Trophoblast cell (in vitro differentiated cells and primary cell): ENCODE measurements at regions not wholly inside any gene's neighbourhood (a gene's known extent, or its start where the extent isn't known, plus 50 kb on each side); places are given as distances from the start of the nearest gene placed in this dataset.

Source experiments
- DNase-seq, 2 donors: peaks; one replicate each; pipeline ENCODE4 v3.0.0-alpha.2; 2016
- H2AFZ ChIP-seq: 2 replicates; pipeline ENCODE4 v1.6.1; 2013; ENCODE audit warnings: low read length, moderate library complexity, mild to moderate bottlenecking; ENCODE audit not compliant: insufficient read depth, poor library complexity
- H2AK5ac ChIP-seq: 2 replicates; pipeline ENCODE4 v1.6.1; 2013; ENCODE audit warnings: mild to moderate bottlenecking, low read length
- H2BK120ac ChIP-seq: 2 replicates; pipeline ENCODE4 v1.6.1; 2013; ENCODE audit warnings: low read length, mild to moderate bottlenecking, moderate library complexity; ENCODE audit not compliant: insufficient read depth, poor library complexity
- H2BK12ac ChIP-seq: 2 replicates; pipeline ENCODE4 v1.6.1; 2013; ENCODE audit warnings: mild to moderate bottlenecking, low read length, moderate library complexity
- H2BK5ac ChIP-seq: 2 replicates; pipeline ENCODE4 v1.6.1; 2013; ENCODE audit warnings: low read length, low read depth, moderate library complexity, mild to moderate bottlenecking; ENCODE audit not compliant: poor library complexity
- H3K14ac ChIP-seq: 2 replicates; pipeline ENCODE4 v1.6.1; 2013; ENCODE audit warnings: mild to moderate bottlenecking, low read length
- H3K18ac ChIP-seq: 2 replicates; pipeline ENCODE4 v1.6.1; 2013; ENCODE audit warnings: mild to moderate bottlenecking, low read length
- H3K23ac ChIP-seq: 2 replicates; pipeline ENCODE4 v1.6.1; 2013; ENCODE audit warnings: low read length
- H3K27ac ChIP-seq: 2 replicates; pipeline ENCODE4 v1.5.1; 2013; ENCODE audit warnings: low read depth, mild to moderate bottlenecking, inconsistent platforms, low read length, moderate library complexity
- H3K27me3 ChIP-seq: 2 replicates; pipeline ENCODE4 v1.6.1; 2013; ENCODE audit warnings: inconsistent platforms, mild to moderate bottlenecking, low read length, moderate library complexity; ENCODE audit not compliant: insufficient read depth
- H3K36me3 ChIP-seq, 2 experiments: 1 replicate in 1 of 2; 2 replicates in 1 of 2; pipeline ENCODE4 v1.6.1; 2013; ENCODE audit warnings: low read length in 2 of 2, mild to moderate bottlenecking in 2 of 2, moderate library complexity in 1 of 2; ENCODE audit not compliant: insufficient read depth in 2 of 2, control insufficient read depth in 1 of 2
- H3K4ac ChIP-seq: 2 replicates; pipeline ENCODE4 v1.6.1; 2013; ENCODE audit warnings: low read depth, mild to moderate bottlenecking, low read length, moderate library complexity
- H3K4me1 ChIP-seq, 2 experiments: 1 replicate in 1 of 2; 2 replicates in 1 of 2; pipeline ENCODE4 v1.6.1; 2013; ENCODE audit warnings: low read length in 2 of 2, mild to moderate bottlenecking in 2 of 2, moderate library complexity in 1 of 2; ENCODE audit not compliant: insufficient read depth in 2 of 2, control insufficient read depth in 1 of 2
- H3K4me2 ChIP-seq: 2 replicates; pipeline ENCODE4 v1.6.1; 2013; ENCODE audit warnings: inconsistent platforms, mild to moderate bottlenecking, low read length, moderate library complexity
- H3K4me3 ChIP-seq: 2 replicates; pipeline ENCODE4 v1.5.1; 2013; ENCODE audit warnings: mild to moderate bottlenecking, low read depth, low read length, inconsistent platforms
- H3K79me1 ChIP-seq: one replicate; pipeline ENCODE4 v1.6.1; 2013; ENCODE audit warnings: low read length
- H3K79me2 ChIP-seq: 2 replicates; pipeline ENCODE4 v1.6.1; 2013; ENCODE audit warnings: low read length, mild to moderate bottlenecking; ENCODE audit not compliant: control insufficient read depth, insufficient read depth, poor library complexity
- H3K9ac ChIP-seq: 2 replicates; pipeline ENCODE4 v1.6.1; 2013; ENCODE audit warnings: mild to moderate bottlenecking, low read length
- H3K9me3 ChIP-seq: 2 replicates; pipeline ENCODE4 v1.6.1; 2013; ENCODE audit warnings: low read depth, mild to moderate bottlenecking, control low read depth, inconsistent platforms, low read length; ENCODE audit not compliant: insufficient read depth
- H4K12ac ChIP-seq: 2 replicates; pipeline ENCODE4 v1.6.1; 2013; ENCODE audit warnings: low read depth, mild to moderate bottlenecking, low read length, moderate library complexity
- H4K8ac ChIP-seq: 2 replicates; pipeline ENCODE4 v1.6.1; 2013; ENCODE audit warnings: low read depth, mild to moderate bottlenecking, low read length, moderate library complexity
- H4K91ac ChIP-seq: one replicate; pipeline ENCODE4 v1.6.1; 2013; ENCODE audit warnings: low read depth, mild to moderate bottlenecking, low read length, moderate library complexity
- WGBS: extraction: QIAGEN DNeasy Blood & Tissue Kit; methylation state at CpG from one replicate; pipeline ENCODE4 v1.1.7; 2013; ENCODE audit warnings: missing lambda C conversion rate; ENCODE audit not compliant: insufficient read length, insufficient coverage; ENCODE audit errors: extremely low coverage; 5-methylcytosine and 5-hydroxymethylcytosine counted together

DNA sequence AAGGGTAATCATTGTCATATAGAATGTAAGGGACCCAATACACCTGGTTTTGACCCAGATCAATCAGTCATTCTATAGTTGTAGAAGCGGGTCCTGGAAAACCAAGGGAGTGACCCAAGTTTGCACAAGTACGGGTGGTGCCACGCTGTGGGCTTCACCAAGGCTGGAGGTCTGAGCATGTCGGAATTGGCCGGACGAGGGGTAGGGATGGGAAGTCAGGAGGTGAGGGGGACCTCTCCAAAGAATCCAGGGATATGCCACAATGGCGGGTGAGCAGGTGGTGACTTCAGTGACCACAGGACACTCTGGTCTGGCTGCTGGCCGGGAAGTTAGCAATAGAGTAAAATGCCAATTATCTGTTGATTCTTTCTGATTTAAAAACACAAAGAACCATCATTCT, 186.6 kb upstream of the FOXQ1 start:
- H4K8ac ChIP-seq: no peak overlapping the region
- WGBS: no CpG with 5 or more reads among the region's 8 CpGs

DNA sequence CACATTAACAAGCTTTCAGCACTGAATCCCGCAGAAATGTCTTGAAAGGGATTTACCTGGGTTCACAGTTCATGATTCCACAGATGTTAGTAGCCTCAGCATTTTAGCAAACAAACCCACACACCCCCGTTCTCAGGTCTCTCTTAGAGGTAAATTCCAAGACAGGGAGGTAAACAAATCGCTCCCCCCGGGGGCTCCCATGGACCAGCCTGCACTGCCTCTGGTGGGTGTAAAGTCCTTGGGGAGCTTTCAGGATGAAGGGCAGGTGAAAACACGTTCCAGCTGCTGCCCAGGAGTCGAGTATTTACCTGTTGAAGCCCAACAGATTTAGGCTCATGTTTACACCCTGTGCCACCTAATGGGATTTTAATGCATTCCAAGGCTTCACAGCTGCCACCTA, 187.0 kb upstream of the FOXQ1 start:
- H3K79me2 ChIP-seq: no peaks in the 10 kb centered on the region
- H3K79me1 ChIP-seq: no peaks in the 10 kb centered on the region
- no peak overlapping the region for H2AK5ac ChIP-seq
- peaks cover 5% of the 10 kb centered on the region for H3K9me3 ChIP-seq
- no peaks in the 10 kb centered on the region for H3K4me1 ChIP-seq
- no peak overlapping the region for H2BK120ac ChIP-seq
- H3K4me3 ChIP-seq: no peak overlapping the region
- H3K27me3 ChIP-seq: no peaks in the 10 kb centered on the region
- H2BK5ac ChIP-seq: no peak overlapping the region
- H4K91ac ChIP-seq: no peak overlapping the region
- no peaks in the 10 kb centered on the region for H3K36me3 ChIP-seq
- no peak overlapping the region for H4K8ac ChIP-seq
- no peak overlapping the region for H4K12ac ChIP-seq
- WGBS: no CpG with 5 or more reads among the region's 6 CpGs
- H2BK12ac ChIP-seq: no peak overlapping the region
- H2AFZ ChIP-seq: no peak overlapping the region
- DNase-seq: no peak
- no peak overlapping the region for H3K9ac ChIP-seq
- no peak overlapping the region for H3K18ac ChIP-seq
- H3K14ac ChIP-seq: no peak overlapping the region
- H3K4ac ChIP-seq: no peak overlapping the region
- H3K23ac ChIP-seq: no peak overlapping the region
- no peak overlapping the region for H3K27ac ChIP-seq
- H3K4me2 ChIP-seq: no peak overlapping the region

More for the DNA sequence above, 186.6 kb upstream of the FOXQ1 start:
- Histone ChIP-seq H3K4me3 (no peak overlapping the region), H2AK5ac (no peak overlapping the region), H3K4me2 (no peak overlapping the region), H3K14ac (no peak overlapping the region), H3K23ac (no peak overlapping the region), H2BK120ac (no peak overlapping the region), H3K4me1 (no peaks in the 10 kb centered on the region), H4K12ac (no peak overlapping the region), H3K27me3 (no peaks in the 10 kb centered on the region), H3K27ac (no peak overlapping the region), H2AFZ (no peak overlapping the region), H4K91ac (no peak overlapping the region), H2BK5ac (no peak overlapping the region), H3K79me2 (no peaks in the 10 kb centered on the region), H3K9me3 (peaks cover 8% of the 10 kb centered on the region), H3K18ac (no peak overlapping the region), H3K79me1 (no peaks in the 10 kb centered on the region), H3K36me3 (no peaks in the 10 kb centered on the region), H2BK12ac (no peak overlapping the region), H3K9ac (peak overlapping the region; percentile 52), H3K4ac (no peak overlapping the region)
- DNase-seq: no peak

DNA sequence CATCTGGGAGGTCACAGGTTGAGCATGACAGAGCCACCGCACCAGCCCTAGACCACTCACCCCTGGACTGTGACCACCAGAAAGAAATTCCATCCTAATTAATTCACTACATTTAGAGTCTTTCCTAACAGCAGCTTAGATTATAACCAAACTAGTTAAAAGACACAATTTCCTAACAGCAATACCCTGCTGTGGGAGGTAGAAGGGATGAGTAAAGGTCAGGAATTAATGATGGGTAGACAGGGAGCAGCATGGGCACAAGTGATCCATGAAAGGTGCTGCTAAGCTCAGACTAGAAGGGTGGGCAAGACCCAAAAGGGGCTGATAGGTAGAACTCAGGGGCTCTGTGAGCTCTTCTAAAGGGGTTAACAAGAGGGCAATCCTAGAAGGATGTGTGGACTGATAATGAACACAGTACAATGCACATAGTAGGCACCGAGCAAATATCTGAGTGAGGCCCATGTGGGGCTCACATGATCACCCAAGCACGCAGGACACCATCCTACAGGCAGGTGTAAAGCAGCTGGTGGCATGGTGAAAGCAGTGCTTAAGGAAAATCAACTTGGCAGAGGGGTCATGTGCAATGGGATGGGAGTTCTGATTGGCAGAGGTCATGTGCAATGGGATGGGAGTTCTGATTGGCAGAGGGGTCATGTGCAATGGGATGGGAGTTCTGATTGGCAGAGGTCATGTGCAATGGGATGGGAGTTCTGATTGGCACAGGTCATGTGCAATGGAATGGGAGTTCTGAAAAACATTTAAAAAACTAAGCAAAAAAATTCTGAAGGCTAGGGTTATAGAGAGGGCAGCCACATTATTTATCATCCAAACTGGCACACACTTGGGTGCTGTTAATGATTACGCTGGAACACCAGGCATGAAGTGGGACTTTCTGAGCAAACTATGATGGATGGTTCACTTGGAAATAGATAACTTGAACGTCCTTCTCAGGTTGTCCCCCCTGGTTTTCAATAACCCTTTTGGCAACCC, 188.2 kb upstream of the FOXQ1 start:
- no CpG with 5 or more reads among the region's 5 CpGs for WGBS
- H2BK5ac ChIP-seq: no peak overlapping the region
- H3K79me1 ChIP-seq: no peaks in the 10 kb centered on the region
- no peak overlapping the region for H4K8ac ChIP-seq
- H3K4me2 ChIP-seq: no peak overlapping the region
- no peak for DNase-seq
- H3K27me3 ChIP-seq: peaks cover 2% of the 10 kb centered on the region
- H2BK12ac ChIP-seq: no peak overlapping the region
- H2BK120ac ChIP-seq: no peak overlapping the region
- no peak overlapping the region for H3K23ac ChIP-seq
- no peak overlapping the region for H3K4ac ChIP-seq
- H4K12ac ChIP-seq: no peak overlapping the region
- peaks cover 5% of the 10 kb centered on the region for H3K9me3 ChIP-seq
- H3K18ac ChIP-seq: no peak overlapping the region
- H3K14ac ChIP-seq: no peak overlapping the region
- no peak overlapping the region for H3K9ac ChIP-seq
- no peak overlapping the region for H3K27ac ChIP-seq
- no peaks in the 10 kb centered on the region for H3K4me1 ChIP-seq
- no peak overlapping the region for H4K91ac ChIP-seq
- H2AK5ac ChIP-seq: no peak overlapping the region
- H3K36me3 ChIP-seq: no peaks in the 10 kb centered on the region
- H3K4me3 ChIP-seq: no peak overlapping the region
- H2AFZ ChIP-seq: no peak overlapping the region
- H3K79me2 ChIP-seq: no peaks in the 10 kb centered on the region

DNA sequence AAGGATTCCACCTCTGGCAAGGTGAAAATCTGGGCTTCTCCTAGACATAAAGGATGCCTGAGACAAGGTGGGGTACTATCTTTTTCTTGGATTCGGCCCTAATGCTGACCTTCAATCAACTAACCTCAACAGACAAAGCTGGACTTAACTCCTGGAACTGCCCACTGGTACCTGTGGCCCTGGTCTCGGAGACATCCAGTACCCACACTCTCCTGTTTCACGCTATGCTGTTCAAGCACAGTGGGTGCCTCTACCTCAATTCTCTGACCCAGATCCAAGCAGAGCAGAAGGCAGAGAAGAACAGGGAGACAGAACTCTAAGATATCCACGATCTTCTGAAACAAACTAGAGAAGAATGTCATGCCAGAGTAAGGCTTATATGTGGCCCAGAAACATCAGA, 189.8 kb upstream of the FOXQ1 start:
- Histone ChIP-seq H3K79me2 (no peaks in the 10 kb centered on the region), H3K9ac (no peak overlapping the region), H3K4ac (no peak overlapping the region), H3K4me2 (no peak overlapping the region), H2BK120ac (no peak overlapping the region), H4K91ac (no peak overlapping the region), H3K27me3 (peaks cover 2% of the 10 kb centered on the region), H3K23ac (no peak overlapping the region), H2BK5ac (no peak overlapping the region), H4K12ac (no peak overlapping the region), H2AFZ (no peak overlapping the region), H2BK12ac (no peak overlapping the region), H3K79me1 (no peaks in the 10 kb centered on the region), H3K27ac (no peak overlapping the region), H3K9me3 (peaks cover 2% of the 10 kb centered on the region), H3K36me3 (no peaks in the 10 kb centered on the region), H2AK5ac (no peak overlapping the region), H4K8ac (no peak overlapping the region), H3K14ac (no peak overlapping the region), H3K18ac (no peak overlapping the region), H3K4me1 (no peaks in the 10 kb centered on the region), H3K4me3 (no peak overlapping the region)
- no peak for DNase-seq
- no CpG with 5 or more reads among the region's 4 CpGs for WGBS
